Activated CD8-positive, alpha-beta T cell treated with anti-CD3 and anti-CD28 coated beads, Interleukin-2, amount 10 ng/mL, durations not matched to agents 7 days and 5 days (primary cell): ENCODE measurements at regions not wholly inside any gene's neighbourhood (a gene's known extent, or its start where the extent isn't known, plus 50 kb on each side); places are given as distances from the start of the nearest gene placed in this dataset.

Experiments used
- ATAC-seq: fragments of 150-1000 bp; cut with Tn5 transposase; one replicate; pipeline ENCODE4 v1.10.0; 2021; ENCODE audit warnings: moderate library complexity
- CTCF ChIA-PET: fragments of 350-600 bp; sonication (Branson Sonifier 250); formaldehyde crosslinking; loops from one replicate; lab custom pipeline; 2021; ENCODE audit warnings: antibody characterized with exemption; lab: Charles Lee
- POLR2A ChIA-PET: fragments of 350-600 bp; sonication (Branson Sonifier 250); formaldehyde crosslinking; loops from one replicate; lab custom pipeline; 2021; ENCODE audit warnings: antibody characterized with exemption; lab: Charles Lee
- DNase-seq: peaks from one replicate; pipeline ENCODE4 v3.0.0-alpha.2; 2020
- H3K27ac Mint-ChIP-seq: one replicate; pipeline ENCODE4 v1.8.0; 2021; ENCODE audit warnings: mild to moderate bottlenecking, mixed read lengths
- H3K27me3 Mint-ChIP-seq: one replicate; pipeline ENCODE4 v1.8.0; 2021; ENCODE audit warnings: low read depth, mixed read lengths
- H3K36me3 Mint-ChIP-seq: one replicate; pipeline ENCODE4 v1.8.0; 2021; ENCODE audit warnings: low read depth, mixed read lengths
- H3K4me1 Mint-ChIP-seq: one replicate; pipeline ENCODE4 v1.8.0; 2021; ENCODE audit warnings: low read depth, mixed read lengths
- H3K4me3 Mint-ChIP-seq: one replicate; pipeline ENCODE4 v1.8.0; 2021; ENCODE audit warnings: mild to moderate bottlenecking, mixed read lengths
- H3K9me3 Mint-ChIP-seq: one replicate; pipeline ENCODE4 v1.8.0; 2022; ENCODE audit warnings: mixed read lengths; ENCODE audit not compliant: insufficient read depth

DNA sequence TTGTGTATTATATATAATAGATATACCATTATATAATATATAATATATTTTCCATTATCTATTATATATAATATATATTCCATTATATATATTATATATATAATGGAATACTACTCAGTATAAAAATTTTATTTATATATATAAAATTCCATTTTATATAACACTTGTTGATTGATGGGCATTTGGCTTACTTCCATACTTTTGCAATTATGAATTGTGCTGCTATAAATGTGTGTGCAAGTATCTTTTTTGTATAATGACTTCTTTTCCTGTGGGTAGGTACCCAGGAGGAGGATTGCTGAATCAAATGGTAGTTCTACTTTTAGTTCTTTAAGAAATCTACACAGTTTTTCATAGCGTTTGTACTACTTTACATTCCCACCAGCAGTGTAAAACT lies 1211.1 kb downstream of the NCAM2 start:
- H3K4me1 Mint-ChIP-seq = no peaks in the 10 kb centered on the region
- H3K9me3 Mint-ChIP-seq = no peaks in the 10 kb centered on the region
- no peak overlapping the region for H3K27ac Mint-ChIP-seq
- no peaks in the 10 kb centered on the region for H3K36me3 Mint-ChIP-seq
- no peak for ATAC-seq
- DNase-seq = no peak
- H3K4me3 Mint-ChIP-seq = no peak overlapping the region
- CTCF ChIA-PET = no interaction called here
- POLR2A ChIA-PET = no interaction called here
- H3K27me3 Mint-ChIP-seq = no peaks in the 10 kb centered on the region

DNA sequence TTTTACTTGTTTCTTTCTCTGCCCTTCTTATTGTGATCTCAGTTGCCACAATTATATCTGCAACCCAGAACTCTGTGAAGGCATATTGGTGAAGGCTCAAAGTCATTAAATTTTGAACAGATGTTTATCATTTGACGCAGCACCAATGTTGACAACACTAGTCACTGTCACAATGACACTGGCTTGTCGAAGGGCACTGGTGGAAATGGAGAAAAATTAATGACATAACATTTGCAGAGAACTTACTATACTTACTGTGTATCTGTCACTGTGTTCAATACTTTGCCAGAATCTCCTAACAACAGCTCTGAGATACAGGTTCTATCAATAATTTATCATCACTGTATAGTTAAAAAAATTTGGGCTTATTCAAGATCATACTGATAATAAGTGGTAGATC lies 1213.7 kb downstream of the NCAM2 start:
- ChIA-PET CTCF (no interaction called here), POLR2A (no interaction called here)
- H3K4me3 Mint-ChIP-seq = no peak overlapping the region
- H3K27me3 Mint-ChIP-seq = no peaks in the 10 kb centered on the region
- H3K9me3 Mint-ChIP-seq = no peaks in the 10 kb centered on the region
- DNase-seq (no peak), ATAC-seq (no peak)
- no peaks in the 10 kb centered on the region for H3K36me3 Mint-ChIP-seq
- H3K27ac Mint-ChIP-seq = no peak overlapping the region
- H3K4me1 Mint-ChIP-seq = no peaks in the 10 kb centered on the region

DNA sequence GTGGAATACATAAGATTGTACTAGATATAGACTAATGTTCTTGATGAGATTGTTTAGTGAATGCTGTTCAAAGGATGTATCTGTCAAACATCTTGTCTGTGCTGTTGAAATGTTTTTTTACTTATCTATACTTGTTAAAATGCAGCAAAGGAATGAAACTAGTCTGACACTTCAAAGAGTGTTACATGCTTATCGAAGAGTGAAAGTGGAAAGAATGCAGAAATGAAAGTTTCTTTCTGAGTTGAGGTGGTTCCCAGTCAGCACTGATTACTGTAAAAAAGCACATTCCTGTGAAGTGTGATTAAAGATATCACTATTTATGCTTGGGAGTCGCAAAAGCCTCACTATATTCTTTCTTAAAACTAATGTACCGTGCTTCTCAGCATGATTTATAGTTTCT lies 1225.2 kb downstream of the NCAM2 start:
- H3K36me3 Mint-ChIP-seq = no peaks in the 10 kb centered on the region
- H3K4me1 Mint-ChIP-seq = peaks cover 4% of the 10 kb centered on the region
- H3K27me3 Mint-ChIP-seq = no peaks in the 10 kb centered on the region
- H3K4me3 Mint-ChIP-seq = no peak overlapping the region
- no peak overlapping the region for H3K27ac Mint-ChIP-seq
- no peaks in the 10 kb centered on the region for H3K9me3 Mint-ChIP-seq
- ChIA-PET POLR2A (no interaction called here), CTCF (no interaction called here)
- no peak for ATAC-seq
- DNase-seq = no peak

DNA sequence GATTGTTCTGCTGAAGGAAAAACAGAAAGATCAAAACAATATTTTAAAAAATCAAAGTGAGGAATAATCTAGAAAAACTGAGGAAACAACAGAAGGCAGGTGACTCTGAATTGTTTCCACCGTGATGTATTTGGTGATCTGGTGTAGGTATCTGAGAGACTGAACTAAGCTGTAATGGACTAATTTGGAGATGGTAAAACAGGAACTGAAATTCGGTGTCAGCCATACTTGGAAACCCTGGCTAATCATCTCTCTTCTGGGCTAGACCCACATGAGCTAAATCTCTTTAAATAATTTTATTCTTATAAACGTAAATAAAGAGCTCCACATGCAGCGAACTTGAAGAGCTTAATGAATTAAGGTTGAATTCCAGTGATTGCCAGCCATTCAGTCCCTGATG lies 1226.1 kb downstream of the NCAM2 start:
- ATAC-seq (no peak), DNase-seq (no peak)
- no peaks in the 10 kb centered on the region for H3K27me3 Mint-ChIP-seq
- H3K4me3 Mint-ChIP-seq = no peak overlapping the region
- no peaks in the 10 kb centered on the region for H3K36me3 Mint-ChIP-seq
- H3K9me3 Mint-ChIP-seq = no peaks in the 10 kb centered on the region
- ChIA-PET POLR2A (interaction anchor here (1.1 kb wide), 1 partner anchor 261 kb away, joined by 3 read pairs; no protein-coding TSS in a partner anchor), CTCF (no interaction called here)
- H3K27ac Mint-ChIP-seq = no peak overlapping the region
- H3K4me1 Mint-ChIP-seq = peaks cover 4% of the 10 kb centered on the region

DNA sequence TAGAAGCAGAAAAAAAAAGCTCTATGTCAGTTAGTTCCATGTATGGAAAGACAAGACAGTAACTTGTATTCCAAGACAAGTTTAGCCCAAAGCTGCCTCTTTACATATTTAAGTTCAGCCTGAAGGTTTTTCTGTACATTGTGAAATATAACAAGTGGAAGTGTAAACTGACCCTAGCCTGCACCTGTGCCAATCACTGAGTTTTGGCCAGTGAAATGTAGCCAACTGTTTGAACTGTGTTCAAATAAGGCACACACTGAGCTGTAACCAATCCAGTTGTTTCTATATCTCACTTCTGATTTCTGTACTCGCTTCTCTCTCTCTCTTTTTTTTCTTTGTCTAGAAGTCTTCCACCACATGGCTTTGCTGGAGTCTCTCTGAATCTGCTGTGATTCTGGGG lies 1227.1 kb downstream of the NCAM2 start:
- POLR2A ChIA-PET = no interaction called here
- CTCF ChIA-PET = no interaction called here

DNA sequence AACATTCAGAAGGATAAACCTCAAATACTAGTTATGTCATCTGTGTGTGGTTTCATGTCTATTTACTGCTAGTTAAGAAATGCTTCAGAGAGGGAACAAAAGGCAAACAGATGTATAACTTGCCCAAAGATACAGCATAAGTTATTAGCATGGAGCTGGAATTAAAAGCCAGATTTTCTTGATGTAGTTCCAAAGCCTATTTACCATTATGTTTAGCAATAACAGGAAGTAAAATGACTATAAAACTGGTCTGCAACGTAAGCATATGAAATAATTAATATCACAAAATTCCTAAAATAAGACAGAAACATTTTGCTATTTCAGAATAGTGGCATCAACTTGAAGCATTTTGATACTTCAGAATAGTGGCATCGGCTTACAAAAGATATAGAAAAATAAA lies 1232.8 kb downstream of the NCAM2 start:
- ATAC-seq (no peak), DNase-seq (no peak)
- ChIA-PET POLR2A (no interaction called here), CTCF (no interaction called here)
- H3K4me3 Mint-ChIP-seq = no peak overlapping the region
- H3K9me3 Mint-ChIP-seq = peaks cover 3% of the 10 kb centered on the region
- H3K36me3 Mint-ChIP-seq = no peaks in the 10 kb centered on the region
- no peak overlapping the region for H3K27ac Mint-ChIP-seq
- no peaks in the 10 kb centered on the region for H3K4me1 Mint-ChIP-seq
- H3K27me3 Mint-ChIP-seq = no peaks in the 10 kb centered on the region

More for the DNA sequence above, 1227.1 kb downstream of the NCAM2 start:
- H3K36me3 Mint-ChIP-seq = no peaks in the 10 kb centered on the region
- no peak overlapping the region for H3K4me3 Mint-ChIP-seq
- DNase-seq (no peak), ATAC-seq (no peak)
- H3K4me1 Mint-ChIP-seq = peaks cover 4% of the 10 kb centered on the region
- H3K27me3 Mint-ChIP-seq = no peaks in the 10 kb centered on the region
- H3K9me3 Mint-ChIP-seq = no peaks in the 10 kb centered on the region
- H3K27ac Mint-ChIP-seq = no peak overlapping the region

DNA sequence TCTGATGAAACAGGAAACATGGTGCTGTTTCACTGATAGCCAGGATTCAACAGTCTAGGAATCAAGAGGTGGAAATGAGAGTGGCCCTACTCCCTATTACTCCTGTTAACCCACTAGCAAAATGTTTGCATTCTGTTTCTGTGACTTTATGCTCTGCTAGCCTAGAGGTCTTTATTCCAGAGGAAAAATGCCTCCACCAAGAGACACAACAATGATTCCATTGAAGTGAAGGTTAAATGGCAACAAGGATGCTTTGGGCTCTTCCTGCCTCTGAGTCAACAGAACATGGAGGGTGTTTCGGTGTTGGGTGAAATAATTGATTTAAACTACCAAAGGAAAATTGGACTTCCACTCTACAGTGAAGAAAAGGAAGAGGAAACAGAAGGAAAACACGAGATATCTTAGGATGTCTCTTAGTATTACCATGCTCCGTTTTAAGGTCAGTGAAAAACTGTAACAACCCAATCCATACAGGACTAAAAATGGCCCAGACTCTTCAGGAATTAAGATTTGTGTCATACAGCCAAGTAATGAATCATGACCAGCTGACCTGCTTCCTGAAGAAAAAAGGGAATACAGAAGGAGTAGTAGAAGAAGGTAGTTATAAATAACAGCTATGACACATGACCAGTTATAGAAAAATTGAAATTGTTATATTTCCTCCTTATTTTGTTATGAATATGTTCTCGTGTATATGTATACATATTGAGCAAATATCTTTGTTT lies 1237.8 kb downstream of the NCAM2 start:
- Mint-ChIP-seq H3K27ac (no peak overlapping the region), H3K4me1 (no peaks in the 10 kb centered on the region), H3K4me3 (no peak overlapping the region), H3K36me3 (no peaks in the 10 kb centered on the region), H3K9me3 (peaks cover 3% of the 10 kb centered on the region), H3K27me3 (no peaks in the 10 kb centered on the region)
- ATAC-seq = no peak
- no peak for DNase-seq
- CTCF ChIA-PET = no interaction called here
- POLR2A ChIA-PET = no interaction called here

DNA sequence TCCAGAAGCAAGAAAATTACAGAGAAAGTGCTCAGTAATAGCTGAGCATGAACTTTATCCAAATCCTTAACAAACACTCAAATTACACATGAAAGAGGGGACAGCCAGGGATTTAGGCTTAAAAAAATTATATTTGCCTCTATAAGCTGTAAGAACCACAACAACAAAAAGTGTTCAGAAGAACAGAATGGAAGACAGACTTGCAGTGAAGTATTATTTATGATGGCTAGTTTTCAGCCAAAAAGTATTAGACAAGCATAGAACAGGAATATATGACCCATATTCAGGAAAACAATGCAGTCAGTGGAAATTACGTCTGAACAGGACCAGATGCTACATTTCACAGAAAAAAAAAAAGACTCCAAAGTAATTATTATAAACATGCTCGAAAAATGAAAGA lies 1246.3 kb downstream of the NCAM2 start:
- no peaks in the 10 kb centered on the region for H3K36me3 Mint-ChIP-seq
- no peaks in the 10 kb centered on the region for H3K4me1 Mint-ChIP-seq
- CTCF ChIA-PET = no interaction called here
- POLR2A ChIA-PET = no interaction called here
- H3K9me3 Mint-ChIP-seq = no peaks in the 10 kb centered on the region
- ATAC-seq = no peak
- H3K27ac Mint-ChIP-seq = no peak overlapping the region
- no peaks in the 10 kb centered on the region for H3K27me3 Mint-ChIP-seq
- no peak for DNase-seq
- H3K4me3 Mint-ChIP-seq = no peak overlapping the region

DNA sequence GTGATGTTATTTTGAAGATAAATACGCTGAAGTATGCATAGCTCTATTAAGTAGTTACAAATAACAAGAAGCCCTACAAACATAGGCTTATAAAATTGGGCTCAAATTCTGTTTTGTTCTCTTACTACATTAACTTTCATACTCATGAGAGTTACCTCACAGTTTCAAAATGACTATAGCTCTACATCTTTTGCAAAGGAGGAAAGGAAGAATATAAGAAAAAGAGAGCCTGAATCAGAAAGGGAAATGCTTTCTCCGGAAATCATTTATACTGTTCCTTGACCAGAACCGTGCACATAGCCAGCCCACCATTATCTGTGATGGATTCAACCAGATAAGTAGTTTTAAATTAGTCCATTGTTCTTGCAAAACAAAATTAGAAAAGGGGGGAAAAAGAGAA lies 1252.1 kb downstream of the NCAM2 start:
- Mint-ChIP-seq H3K9me3 (no peaks in the 10 kb centered on the region), H3K4me1 (no peaks in the 10 kb centered on the region), H3K27ac (no peak overlapping the region), H3K36me3 (no peaks in the 10 kb centered on the region), H3K4me3 (no peak overlapping the region), H3K27me3 (no peaks in the 10 kb centered on the region)
- no peak for DNase-seq
- ATAC-seq = no peak
- POLR2A ChIA-PET = no interaction called here
- CTCF ChIA-PET = no interaction called here

DNA sequence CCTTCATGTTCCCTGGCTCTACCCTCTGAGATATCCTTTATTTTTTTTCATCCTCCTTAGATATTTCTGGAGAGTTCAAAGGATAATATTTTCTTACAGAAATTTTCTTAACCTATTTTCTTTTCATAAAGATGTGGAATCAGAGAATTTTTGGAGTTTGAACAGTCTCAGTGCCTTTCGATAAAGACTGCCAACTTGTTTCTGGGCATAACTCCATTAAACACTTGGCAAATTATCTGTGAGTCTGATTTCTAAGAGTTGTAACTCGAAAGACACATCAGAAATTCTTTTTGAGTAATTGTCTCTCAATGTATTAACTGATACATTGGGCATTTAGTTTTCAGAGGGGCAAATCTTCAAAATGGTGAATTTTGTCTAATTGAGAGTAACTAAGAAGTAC lies 1255.6 kb downstream of the NCAM2 start:
- H3K27me3 Mint-ChIP-seq = no peaks in the 10 kb centered on the region
- POLR2A ChIA-PET = no interaction called here
- no peak overlapping the region for H3K27ac Mint-ChIP-seq
- CTCF ChIA-PET = no interaction called here
- no peaks in the 10 kb centered on the region for H3K36me3 Mint-ChIP-seq
- peaks cover 3% of the 10 kb centered on the region for H3K9me3 Mint-ChIP-seq
- no peak for DNase-seq
- H3K4me1 Mint-ChIP-seq = no peaks in the 10 kb centered on the region
- no peak overlapping the region for H3K4me3 Mint-ChIP-seq
- no peak for ATAC-seq

DNA sequence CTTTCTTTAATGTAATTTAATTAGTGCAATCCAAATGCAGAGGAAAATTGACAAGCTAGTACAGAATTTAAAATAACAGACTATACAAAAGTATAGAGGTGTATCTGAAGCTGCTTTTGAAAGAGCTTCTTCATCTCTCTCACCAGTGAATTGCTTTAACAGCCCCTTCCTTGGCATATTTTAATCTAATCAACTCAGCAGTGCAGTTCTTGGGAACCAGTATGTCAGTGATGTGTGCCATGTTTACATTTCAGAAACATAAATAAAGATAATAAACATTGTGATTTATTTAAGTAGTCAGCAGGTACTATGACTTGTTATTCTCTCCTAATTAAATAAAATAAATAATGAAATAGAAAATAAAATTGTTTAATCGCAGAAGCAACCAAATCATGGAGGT lies 1260.6 kb downstream of the NCAM2 start:
- Mint-ChIP-seq H3K4me1 (no peaks in the 10 kb centered on the region), H3K9me3 (peaks cover 3% of the 10 kb centered on the region), H3K4me3 (no peak overlapping the region), H3K27ac (no peak overlapping the region), H3K36me3 (no peaks in the 10 kb centered on the region), H3K27me3 (no peaks in the 10 kb centered on the region)
- ChIA-PET POLR2A (no interaction called here), CTCF (no interaction called here)
- ATAC-seq = no peak
- no peak for DNase-seq

DNA sequence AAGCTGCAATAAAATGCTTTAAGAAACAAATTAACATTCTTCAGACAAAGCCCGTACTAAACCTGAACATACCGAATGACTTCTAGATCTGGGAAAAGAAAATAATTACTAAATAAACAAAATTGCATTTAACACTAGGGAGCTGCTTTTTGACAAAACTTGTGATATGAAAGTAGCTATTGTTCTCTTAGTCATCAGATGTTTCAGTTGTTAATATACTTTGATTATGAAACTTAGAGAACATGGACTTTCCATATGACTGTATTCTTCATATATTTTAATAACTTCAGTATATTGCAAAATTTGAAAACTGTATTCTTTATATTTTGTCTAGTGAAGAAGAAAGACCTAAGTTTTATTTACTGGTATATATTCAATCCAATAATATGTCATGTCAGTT lies 1262.1 kb downstream of the NCAM2 start:
- no peak for ATAC-seq
- CTCF ChIA-PET = no interaction called here

DNA sequence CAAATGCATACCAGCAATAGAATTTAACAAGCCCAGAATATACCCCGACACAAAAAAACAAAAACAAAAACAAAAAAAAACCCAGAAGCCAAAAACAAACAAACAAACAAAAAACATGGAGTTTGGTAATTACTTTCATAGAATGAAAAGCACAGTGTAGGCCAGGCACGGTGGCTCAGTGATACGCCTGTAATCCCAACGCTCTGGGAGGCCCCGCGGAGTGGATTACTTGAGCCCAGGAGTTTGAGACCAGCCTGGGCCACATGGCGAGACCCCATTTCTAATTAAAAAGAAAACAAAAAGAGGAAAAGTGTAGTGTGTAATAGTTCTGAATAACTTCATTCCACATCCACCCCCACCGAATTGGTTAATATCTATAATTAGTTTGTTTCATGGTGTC lies 1265.7 kb downstream of the NCAM2 start:
- DNase-seq (no peak), ATAC-seq (no peak)
- Mint-ChIP-seq H3K27ac (no peak overlapping the region), H3K27me3 (no peaks in the 10 kb centered on the region), H3K4me3 (no peak overlapping the region), H3K9me3 (no peaks in the 10 kb centered on the region), H3K4me1 (no peaks in the 10 kb centered on the region), H3K36me3 (no peaks in the 10 kb centered on the region)
- ChIA-PET CTCF (no interaction called here), POLR2A (no interaction called here)

More for the DNA sequence above, 1262.1 kb downstream of the NCAM2 start:
- no peak for DNase-seq
- POLR2A ChIA-PET = no interaction called here
- Mint-ChIP-seq H3K9me3 (peaks cover 3% of the 10 kb centered on the region), H3K27ac (no peak overlapping the region), H3K4me3 (no peak overlapping the region), H3K4me1 (no peaks in the 10 kb centered on the region), H3K36me3 (no peaks in the 10 kb centered on the region), H3K27me3 (no peaks in the 10 kb centered on the region)
